Mucosa of rectum (tissue), 2 donors: ENCODE measurements at regions not wholly inside any gene's neighbourhood (a gene's known extent, or its start where the extent isn't known, plus 50 kb on each side); places are given as distances from the start of the nearest gene placed in this dataset.

ENCODE experiments used
- H3K27ac ChIP-seq, 2 donors: one replicate each; pipeline ENCODE4 v1.7.0; 2013; ENCODE audit warnings: inconsistent platforms in 2 of 2, low read depth in 2 of 2, low read length in 2 of 2
- H3K27me3 ChIP-seq, 2 donors: one replicate each; pipeline ENCODE4 v1.7.0; 2013; ENCODE audit warnings: low read length in 2 of 2; ENCODE audit not compliant: control insufficient read depth in 2 of 2, insufficient read depth in 2 of 2
- H3K36me3 ChIP-seq, 2 donors: one replicate each; pipeline ENCODE4 v1.7.0; 2013; ENCODE audit warnings: low read length in 2 of 2; ENCODE audit not compliant: control insufficient read depth in 2 of 2, insufficient read depth in 2 of 2
- H3K4me1 ChIP-seq, 2 donors: one replicate each; pipeline ENCODE4 v1.7.0; 2013; ENCODE audit warnings: low read length in 2 of 2, mild to moderate bottlenecking in 1 of 2; ENCODE audit not compliant: control insufficient read depth in 2 of 2, insufficient read depth in 2 of 2
- H3K4me3 ChIP-seq, 2 donors: one replicate each; pipeline ENCODE4 v1.7.0; 2013; ENCODE audit warnings: low read length in 2 of 2
- H3K9ac ChIP-seq, 2 donors: one replicate each; pipeline ENCODE4 v1.7.0; 2013; ENCODE audit warnings: low read length in 2 of 2, low read depth in 1 of 2, mild to moderate bottlenecking in 1 of 2
- H3K9me3 ChIP-seq, 2 donors: one replicate each; pipeline ENCODE4 v1.7.0; 2013; ENCODE audit warnings: low read length in 2 of 2; ENCODE audit not compliant: control insufficient read depth in 2 of 2
- donor health status: healthy.
- donor health status: Normal muscosa, but diverticular disease.

DNA sequence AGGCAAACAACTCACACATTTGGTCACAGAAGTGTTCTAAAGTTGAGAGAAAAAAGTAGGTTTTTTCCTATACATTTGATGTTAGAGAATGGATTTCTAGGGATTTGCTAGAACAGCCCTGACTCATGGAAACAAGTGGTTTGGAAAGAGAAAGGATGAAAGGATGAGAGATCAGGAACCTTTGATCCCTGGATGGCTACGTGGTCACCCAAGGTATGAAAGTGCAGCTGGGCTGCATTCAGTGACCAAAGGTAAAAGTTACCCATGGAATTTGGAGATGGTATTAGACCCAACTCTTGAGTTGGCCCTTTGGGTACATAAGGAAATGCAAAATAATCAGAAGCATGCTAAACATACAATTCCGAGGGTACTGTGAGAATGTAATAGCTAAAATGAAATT is 61.3 kb upstream of the SPIN1 start:
- H3K27me3 ChIP-seq = no peaks in the 10 kb centered on the region
- H3K4me1 ChIP-seq = no peaks in the 10 kb centered on the region
- no peak overlapping the region for H3K27ac ChIP-seq
- H3K4me3 ChIP-seq = no peak overlapping the region
- no peaks in the 10 kb centered on the region for H3K9me3 ChIP-seq
- no peaks in the 10 kb centered on the region for H3K36me3 ChIP-seq
- H3K9ac ChIP-seq = no peak overlapping the region

- no peaks in the 10 kb centered on the region for H3K4me1 ChIP-seq
- no peaks in the 10 kb centered on the region for H3K9me3 ChIP-seq
- no peaks in the 10 kb centered on the region for H3K27me3 ChIP-seq
- no peak overlapping the region for H3K27ac ChIP-seq
- no peaks in the 10 kb centered on the region for H3K36me3 ChIP-seq
- H3K9ac ChIP-seq = no peak overlapping the region
- H3K4me3 ChIP-seq = no peak overlapping the region
Measured at GRCh38 chr9:88326015-88326414, 62.2 kb upstream of the SPIN1 start.

- H3K27me3 ChIP-seq = no peaks in the 10 kb centered on the region
- no peak overlapping the region for H3K9ac ChIP-seq
- no peaks in the 10 kb centered on the region for H3K9me3 ChIP-seq
- no peak overlapping the region for H3K4me3 ChIP-seq
- H3K4me1 ChIP-seq = no peaks in the 10 kb centered on the region
- no peaks in the 10 kb centered on the region for H3K36me3 ChIP-seq
- H3K27ac ChIP-seq = no peak overlapping the region
Measured at GRCh38 chr9:88322906-88323566, 65.2 kb upstream of the SPIN1 start.

DNA sequence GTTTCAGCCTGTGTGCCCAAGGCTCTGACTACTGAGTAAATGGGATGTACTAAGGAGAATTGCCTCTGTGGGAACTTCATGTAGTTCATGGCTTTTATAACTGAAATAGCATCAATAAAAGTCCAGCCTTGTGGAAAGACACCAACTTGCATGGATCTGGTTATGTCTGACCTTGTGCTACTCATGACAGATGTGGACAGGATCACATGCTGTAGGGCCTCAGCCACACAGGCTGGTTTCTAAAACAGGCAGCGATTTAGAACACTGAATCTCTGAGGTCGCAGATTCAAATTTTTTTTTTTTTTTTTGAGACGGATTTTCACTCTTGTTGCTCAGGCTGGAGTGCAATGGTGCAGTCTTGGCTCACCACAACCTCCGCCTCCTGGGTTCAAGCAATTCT is 66.5 kb upstream of the SPIN1 start:
- H3K27me3 ChIP-seq = no peaks in the 10 kb centered on the region

DNA sequence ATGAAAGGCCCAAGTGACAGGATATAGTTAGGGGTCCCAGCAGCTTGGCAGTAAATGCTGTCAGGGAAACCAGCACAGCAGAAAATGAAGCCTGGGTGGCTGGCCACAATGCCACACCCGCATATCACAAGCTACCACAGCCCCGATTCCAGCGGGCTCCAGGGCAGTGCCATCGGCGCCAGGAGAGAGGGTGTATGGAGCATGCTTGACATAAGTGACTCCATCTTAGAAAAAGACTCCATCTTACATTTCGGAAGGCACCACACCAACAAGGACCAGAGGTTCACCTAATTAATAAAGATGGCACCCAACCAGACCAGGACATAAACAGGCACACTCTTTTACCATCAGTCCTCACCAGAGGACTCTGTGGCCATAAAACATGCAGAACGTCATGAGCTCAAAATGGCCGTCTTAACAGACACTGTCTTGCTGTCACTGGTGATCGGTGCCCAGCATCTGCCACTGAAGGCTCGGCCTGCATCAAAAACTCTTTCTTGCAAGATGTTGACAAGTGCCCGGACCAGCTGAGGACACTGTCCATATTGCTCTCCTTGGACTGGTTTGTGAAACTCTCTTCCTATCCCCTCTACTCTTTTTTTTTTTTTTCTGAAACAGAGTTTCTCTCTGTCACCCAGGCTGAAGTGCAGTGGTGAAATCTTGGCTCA is 67.4 kb upstream of the SPIN1 start:
- Histone ChIP-seq H3K4me1 (no peaks in the 10 kb centered on the region), H3K4me3 (no peak overlapping the region)

More for the DNA sequence above, 66.5 kb upstream of the SPIN1 start:
- H3K27ac ChIP-seq = no peak overlapping the region
- H3K4me3 ChIP-seq = no peak overlapping the region
- H3K36me3 ChIP-seq = no peaks in the 10 kb centered on the region
- no peaks in the 10 kb centered on the region for H3K4me1 ChIP-seq
- H3K9ac ChIP-seq = no peak overlapping the region
- no peaks in the 10 kb centered on the region for H3K9me3 ChIP-seq

DNA sequence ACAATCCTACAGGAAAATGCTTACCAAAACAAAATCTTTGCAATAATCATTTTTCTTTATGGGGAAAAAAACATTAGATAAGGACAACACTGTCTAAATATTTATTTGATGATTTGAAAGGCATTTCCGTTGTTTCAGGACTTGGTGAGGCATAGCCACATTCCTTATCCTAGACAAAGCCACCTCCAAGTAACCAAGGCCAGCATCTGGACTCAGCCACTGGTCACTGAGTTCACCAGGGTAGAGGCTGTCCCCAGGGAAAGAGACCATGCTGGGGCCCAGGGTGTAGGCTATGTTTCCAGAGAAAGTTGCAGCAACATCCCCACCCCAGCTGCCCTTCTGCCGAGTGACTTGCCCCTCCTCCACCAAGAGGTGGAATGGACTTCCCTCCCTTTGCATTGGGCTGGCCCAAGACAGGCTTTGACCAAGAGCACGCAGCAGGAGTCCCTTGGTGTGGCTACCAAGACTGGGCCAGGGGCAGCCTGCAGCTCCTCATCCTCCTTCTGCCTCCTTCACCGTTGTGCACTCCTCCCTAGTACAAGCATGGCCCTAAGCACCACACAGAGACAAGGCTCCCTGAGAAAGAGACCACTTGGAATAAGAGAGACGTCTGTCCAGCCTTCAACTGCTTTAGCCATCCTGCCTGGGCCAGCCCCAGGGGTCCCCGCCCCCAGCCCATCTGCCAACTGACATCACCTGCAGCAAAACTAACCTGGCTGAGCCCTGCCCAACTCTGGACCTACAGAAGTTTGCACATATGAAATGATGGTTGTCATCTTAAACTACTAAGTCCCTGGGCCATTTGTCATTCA is 68.1 kb upstream of the SPIN1 start:
- no peak overlapping the region for H3K4me3 ChIP-seq
- H3K27me3 ChIP-seq = no peaks in the 10 kb centered on the region
- H3K4me1 ChIP-seq = no peaks in the 10 kb centered on the region
- no peaks in the 10 kb centered on the region for H3K36me3 ChIP-seq
- no peaks in the 10 kb centered on the region for H3K9me3 ChIP-seq
- no peak overlapping the region for H3K27ac ChIP-seq
- H3K9ac ChIP-seq = no peak overlapping the region

More for the DNA sequence above, 67.4 kb upstream of the SPIN1 start:
- Histone ChIP-seq H3K36me3 (no peaks in the 10 kb centered on the region), H3K9ac (no peak overlapping the region), H3K9me3 (no peaks in the 10 kb centered on the region), H3K27ac (no peak overlapping the region), H3K27me3 (no peaks in the 10 kb centered on the region)

DNA sequence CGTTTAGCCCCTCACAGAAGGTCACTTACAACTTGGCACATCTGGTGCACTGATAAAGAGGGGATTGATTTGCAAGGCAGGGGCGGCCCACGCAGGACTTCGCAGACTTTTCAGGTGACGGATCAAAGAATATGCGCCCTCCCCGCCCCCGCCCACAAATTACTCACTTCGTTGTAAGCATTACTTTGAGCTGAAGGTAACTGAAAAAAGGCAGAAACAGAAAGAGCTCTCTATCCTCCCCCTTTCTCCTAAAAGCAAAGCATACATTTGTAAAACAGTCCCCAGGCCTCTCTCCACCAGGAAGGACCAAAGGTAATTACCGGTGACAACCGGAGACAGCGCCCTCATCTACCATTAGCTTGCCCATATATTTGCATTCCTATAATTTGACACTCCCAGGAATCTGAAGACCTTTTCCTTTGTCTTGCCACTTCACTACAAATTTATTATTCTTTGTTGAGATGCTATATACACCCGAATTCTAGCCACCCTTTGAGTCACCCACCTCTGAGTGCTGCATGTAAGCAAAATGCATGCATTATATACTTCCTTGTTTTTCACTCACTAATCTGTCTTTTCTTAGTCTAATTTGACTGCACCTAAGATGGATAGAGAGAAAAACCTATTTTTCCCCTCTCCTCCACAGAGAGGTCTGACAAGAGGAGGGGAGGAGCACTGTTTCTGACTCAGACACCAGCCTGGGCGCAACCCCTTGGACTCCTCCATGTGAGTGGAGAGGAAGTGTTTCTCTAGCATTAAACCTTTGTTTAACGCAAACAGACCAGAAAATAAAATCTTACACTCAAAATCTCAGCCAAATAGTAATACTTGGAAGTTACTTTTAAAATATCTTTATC is 74.7 kb upstream of the SPIN1 start:
- Histone ChIP-seq H3K9me3 (no peaks in the 10 kb centered on the region), H3K27ac (no peak overlapping the region)

DNA sequence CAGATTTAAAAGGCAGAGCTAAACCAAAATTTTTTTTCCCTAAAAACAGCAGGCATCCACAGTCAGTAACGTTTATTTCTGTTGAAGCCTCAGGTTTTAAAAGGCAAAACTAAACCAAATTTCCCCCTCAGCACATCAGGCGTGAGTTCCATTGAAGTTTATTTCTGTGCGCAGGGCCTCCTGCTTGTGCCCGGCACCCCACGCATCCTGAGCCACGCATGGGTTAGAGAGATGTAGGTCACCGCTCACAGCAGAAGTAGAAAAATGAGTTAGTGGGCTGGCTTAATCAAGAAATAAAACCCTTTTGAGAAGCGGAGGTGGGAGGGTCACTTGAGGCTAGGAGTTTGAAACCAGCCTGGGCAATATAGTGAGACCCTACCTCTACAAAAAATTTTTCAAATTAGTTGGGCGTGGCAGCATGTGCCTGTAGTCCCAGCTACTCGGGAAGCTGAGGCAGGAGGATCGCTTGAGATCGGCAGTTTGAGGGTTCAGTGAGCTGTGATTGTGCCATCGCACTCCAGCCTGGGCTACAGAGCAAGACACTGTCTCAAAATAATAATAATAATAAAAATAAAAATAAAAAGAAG is 75.6 kb upstream of the SPIN1 start:
- Histone ChIP-seq H3K4me3 (no peak overlapping the region), H3K9me3 (no peaks in the 10 kb centered on the region), H3K4me1 (no peaks in the 10 kb centered on the region), H3K27me3 (no peaks in the 10 kb centered on the region), H3K36me3 (no peaks in the 10 kb centered on the region), H3K9ac (no peak overlapping the region), H3K27ac (no peak overlapping the region)

More for the DNA sequence above, 74.7 kb upstream of the SPIN1 start:
- Histone ChIP-seq H3K36me3 (no peaks in the 10 kb centered on the region), H3K4me3 (no peak overlapping the region), H3K4me1 (no peaks in the 10 kb centered on the region), H3K27me3 (no peaks in the 10 kb centered on the region), H3K9ac (no peak overlapping the region)

DNA sequence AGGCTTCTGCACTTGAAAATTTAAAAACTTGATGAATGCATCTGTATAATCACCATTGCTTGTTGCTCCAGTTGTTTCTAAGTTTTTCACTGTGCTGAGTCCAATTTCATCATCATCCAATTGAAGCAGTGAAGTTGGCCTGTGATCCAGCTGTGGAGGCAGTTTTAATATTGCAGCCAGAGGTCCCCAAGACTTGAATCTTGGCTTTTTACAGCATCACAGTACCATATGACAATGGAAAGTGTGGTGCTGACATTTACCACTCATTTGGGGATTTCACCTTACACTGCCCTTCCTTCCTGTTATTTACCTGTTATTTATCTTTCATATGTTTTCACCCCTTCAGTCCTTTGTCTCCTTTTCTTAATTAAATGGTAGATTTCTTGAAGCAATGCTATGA is 76.2 kb upstream of the SPIN1 start:
- no peaks in the 10 kb centered on the region for H3K36me3 ChIP-seq
- no peak overlapping the region for H3K4me3 ChIP-seq
- no peaks in the 10 kb centered on the region for H3K9me3 ChIP-seq
- H3K27ac ChIP-seq = no peak overlapping the region
- H3K27me3 ChIP-seq = no peaks in the 10 kb centered on the region
- no peak overlapping the region for H3K9ac ChIP-seq
- H3K4me1 ChIP-seq = no peaks in the 10 kb centered on the region
